NCI-H1092 (cell line): ENCODE measurements at regions not wholly inside any gene's neighbourhood (a gene's known extent, or its start where the extent isn't known, plus 50 kb on each side); places are given as distances from the start of the nearest gene placed in this dataset.

Source experiments
- DNase-seq: peaks from one replicate; lab custom pipeline; 2025; lab: John Stamatoyannopoulos, UW

DNA sequence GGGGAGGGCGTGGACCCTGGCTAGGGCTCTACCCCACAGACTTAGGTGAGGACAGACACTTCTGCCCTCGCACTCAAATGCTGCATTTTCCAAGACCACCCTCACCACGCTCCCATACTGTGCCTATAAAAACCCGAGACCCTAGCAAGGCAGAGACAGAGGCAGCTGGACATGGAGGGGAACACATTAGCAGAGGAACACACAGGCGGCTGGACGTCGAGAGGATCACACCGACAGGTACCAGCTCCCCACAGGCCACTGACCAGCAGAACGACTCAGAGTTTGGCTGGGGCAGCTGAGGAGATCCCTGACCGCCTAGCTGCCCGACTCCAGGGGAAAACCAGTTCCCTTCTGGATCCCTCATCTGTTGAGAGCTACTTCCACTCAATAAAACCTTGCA is 338.2 kb upstream of the SMIM30 start:
- DNase-seq = no peak

DNA sequence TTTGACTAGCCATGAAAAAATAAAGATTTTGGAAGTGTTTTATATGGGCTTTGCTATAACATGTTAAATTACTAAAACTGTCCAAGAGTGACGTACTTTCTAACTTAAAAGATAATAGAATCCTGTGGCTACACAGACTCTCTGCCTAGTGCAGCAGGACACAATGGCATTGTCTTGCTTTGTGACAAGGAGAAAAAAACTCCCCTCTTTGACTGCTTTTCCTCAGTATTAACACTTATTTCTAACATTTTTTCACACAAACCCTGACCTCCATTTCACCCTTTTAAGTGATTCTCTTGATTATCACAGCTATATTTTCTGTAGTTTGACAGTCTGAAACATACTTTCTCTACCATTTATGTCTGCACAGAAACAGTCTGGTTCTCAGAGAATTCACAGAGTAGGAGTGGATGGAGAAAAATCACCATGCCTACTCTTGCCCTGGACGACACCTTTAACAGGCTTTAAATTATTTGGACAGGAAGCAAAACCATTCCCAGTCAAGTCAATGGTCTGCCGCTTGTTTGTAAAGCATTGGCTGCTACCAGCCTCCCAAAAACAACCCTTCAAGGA is 336.3 kb upstream of the SMIM30 start:
- no peak for DNase-seq

DNA sequence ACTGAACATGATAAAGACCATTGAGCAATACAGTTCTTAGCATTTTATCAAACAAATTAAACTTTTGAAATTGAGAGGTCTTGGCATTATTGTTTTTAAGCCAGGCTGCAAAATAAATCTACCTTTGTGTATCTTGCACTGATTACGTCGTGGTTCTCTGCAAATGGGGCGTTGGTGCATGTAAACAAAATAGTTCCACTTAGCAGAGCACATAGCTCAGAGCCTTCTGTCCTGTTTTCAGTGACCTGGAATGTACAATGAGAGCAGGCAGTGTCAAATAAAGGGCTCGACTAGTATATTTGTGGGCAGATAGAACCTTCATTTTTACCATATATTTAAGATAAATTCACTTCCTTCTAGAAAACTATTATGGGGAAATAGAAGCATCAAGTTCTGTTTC is 333.9 kb upstream of the SMIM30 start:
- no peak for DNase-seq

DNA sequence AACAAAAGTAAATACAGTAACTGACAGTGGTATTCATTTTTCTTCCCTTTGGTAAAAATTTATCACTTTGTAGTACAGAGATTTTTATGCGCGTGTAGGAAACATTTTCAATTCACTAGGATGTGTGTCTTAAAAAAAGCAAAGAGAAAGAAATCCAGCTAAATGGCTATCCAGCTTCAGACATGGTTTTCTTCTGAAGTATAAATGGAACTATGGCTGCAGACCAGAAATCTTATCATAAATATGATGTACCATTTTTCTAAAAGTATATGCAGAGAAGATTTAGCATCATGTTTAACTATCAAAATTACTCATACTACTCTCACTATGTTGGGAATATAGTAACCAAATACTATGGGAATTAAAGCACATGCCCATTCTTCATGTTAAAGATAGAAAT is 328.4 kb upstream of the SMIM30 start:
- DNase-seq = no peak

DNA sequence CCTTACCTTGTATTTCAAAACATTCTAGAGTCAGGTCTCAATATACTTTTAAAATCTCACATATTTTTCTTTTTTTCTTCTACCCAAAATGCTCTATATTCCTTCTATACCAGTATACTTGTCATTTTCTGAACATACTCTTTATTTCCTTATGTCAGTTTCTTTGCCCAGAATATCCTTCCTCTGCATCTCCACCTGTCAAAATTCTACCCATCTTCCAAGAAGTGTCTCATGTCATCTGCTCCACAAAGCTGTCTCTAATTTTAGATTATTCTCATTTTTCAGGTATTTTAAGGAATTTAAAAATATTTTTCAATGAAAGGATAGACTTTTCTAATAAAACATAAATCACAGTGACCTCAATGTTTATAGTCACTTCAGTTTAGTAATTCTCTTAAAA is 328.0 kb upstream of the SMIM30 start:
- DNase-seq = no peak

- DNase-seq = no peak
These were observed 325.9 kb upstream of the SMIM30 start for GRCh38 chr7:113444261-113444660.

GRCh38 chr7:113440173-113440572 is 321.8 kb upstream of the SMIM30 start:
- no peak for DNase-seq

GRCh38 chr7:113431406-113431805 is 313.1 kb upstream of the SMIM30 start:
- DNase-seq = no peak

DNA sequence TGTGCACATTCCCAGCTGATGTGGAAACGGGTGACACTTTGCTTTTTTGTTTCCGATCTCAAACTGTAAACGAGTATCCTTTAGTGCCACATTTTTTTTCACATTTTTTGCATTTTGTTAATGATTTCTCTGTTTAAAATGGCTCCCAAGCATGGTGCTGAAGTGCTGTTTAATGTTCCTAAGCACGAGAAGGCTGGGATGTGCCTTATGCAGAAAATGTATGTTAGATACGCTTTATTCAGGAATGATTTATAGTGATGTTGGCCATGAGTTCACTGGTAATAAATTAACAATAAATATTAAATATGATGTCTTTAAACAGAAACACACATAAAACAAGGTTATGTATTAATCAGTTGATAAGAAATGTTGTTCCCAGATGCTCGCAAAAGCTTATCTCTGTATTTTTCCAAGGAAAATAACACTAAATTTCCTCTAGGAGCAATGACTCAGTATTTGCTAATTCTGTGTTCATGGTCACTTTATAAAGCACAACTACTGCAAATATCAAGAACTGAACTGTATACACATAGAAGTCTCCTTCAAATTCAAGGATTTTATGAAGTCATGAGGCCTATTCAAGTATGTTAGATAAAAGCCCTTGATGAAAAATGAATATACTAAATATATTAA is 305.9 kb upstream of the SMIM30 start:
- DNase-seq = no peak

DNA sequence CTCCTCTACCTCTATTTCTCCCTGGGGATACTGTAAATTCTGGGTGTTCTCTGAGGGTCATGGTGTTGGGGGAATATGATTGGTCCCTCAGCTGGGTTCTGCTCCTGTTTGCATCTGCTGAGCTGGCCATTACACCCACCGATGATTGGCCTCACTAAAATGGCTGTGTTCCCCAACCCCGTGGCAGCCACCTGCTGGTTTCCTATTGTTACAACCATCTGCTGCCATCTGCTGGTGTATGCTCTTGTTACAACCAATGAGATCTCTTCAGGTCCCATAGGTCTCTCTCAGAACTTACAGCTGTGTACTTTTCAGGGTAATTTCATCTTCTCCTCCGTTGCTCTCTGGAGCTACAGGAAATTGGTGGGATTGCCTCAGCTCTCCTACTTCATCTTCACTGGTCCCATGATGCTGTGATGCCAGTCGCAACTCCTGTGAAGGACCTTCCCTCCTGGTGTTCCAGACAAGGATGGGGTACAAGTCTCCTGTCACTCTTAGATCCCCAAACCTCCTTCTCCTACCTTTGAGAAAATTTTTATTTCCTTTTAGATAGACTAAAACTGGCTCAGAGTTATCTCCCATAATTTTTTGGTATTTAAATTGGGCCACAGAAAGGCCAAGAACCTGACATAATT is 303.5 kb upstream of the SMIM30 start:
- DNase-seq = peak; percentile 92

GRCh38 chr7:113414401-113415035 is 296.2 kb upstream of the SMIM30 start:
- DNase-seq = peak; percentile 39

DNA sequence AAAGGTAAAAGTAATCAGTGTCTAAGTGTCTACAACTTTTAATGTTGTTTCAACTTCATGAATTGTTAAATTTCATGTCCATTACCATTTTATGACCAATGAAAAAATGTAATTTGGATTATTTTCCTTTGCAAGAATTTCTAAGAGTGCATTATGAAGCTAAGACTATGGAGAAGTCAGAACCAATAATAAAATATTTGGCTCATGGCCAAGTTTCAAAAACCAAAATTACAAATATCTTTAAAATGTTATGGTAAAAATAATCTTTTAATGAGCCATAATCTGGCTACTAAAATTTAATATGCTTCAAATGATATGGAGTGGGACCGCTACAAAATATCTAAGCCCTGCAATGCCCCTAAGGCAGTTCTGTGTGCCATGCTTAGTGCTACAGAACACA is 294.1 kb upstream of the SMIM30 start:
- DNase-seq = no peak

DNA sequence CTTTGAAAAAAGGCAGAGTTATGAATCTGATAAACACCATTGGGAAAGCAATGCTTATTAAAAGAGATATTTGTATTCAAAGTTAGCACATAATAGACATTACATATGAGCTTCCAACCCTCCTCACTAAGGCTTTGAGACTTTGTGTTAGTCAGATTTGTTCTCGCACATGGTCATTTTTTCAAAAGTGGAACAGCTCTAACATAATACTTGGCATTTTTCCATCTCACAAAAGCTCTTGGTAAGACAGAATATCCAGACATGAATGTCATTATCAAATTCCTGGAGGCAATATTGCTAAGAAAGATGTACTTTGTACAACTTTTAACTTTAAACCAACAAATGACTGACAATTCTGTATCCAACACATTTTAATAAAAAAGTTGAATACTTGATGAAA is 292.4 kb upstream of the SMIM30 start:
- DNase-seq = no peak

GRCh38 chr7:113408999-113409398 is 290.6 kb upstream of the SMIM30 start:
- no peak for DNase-seq

- no peak for DNase-seq
These were observed 287.1 kb upstream of the SMIM30 start for GRCh38 chr7:113405296-113406056.

DNA sequence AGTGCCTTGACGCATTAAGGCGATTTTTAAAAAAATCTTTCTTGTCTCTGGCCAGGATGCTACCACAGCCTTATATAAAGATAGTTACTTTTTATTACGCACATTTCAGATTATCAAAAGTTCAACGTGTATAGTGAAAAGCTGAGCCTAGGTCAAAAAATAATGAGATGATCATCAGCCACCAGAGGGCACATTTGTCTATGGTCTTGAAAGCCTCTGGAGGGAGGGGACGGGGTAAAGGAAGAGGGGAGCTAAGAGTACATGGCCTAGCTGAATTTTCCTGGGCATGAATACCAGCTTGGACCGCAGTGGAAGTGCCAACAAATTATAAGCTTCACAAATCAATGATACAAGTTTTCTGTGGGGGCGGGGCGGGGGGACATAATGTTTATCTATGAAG is 285.9 kb upstream of the SMIM30 start:
- DNase-seq = no peak

GRCh38 chr7:113402482-113402881 is 284.1 kb upstream of the SMIM30 start:
- DNase-seq = no peak

- no peak for DNase-seq
These were observed 283.7 kb upstream of the SMIM30 start for GRCh38 chr7:113402005-113402404.

DNA sequence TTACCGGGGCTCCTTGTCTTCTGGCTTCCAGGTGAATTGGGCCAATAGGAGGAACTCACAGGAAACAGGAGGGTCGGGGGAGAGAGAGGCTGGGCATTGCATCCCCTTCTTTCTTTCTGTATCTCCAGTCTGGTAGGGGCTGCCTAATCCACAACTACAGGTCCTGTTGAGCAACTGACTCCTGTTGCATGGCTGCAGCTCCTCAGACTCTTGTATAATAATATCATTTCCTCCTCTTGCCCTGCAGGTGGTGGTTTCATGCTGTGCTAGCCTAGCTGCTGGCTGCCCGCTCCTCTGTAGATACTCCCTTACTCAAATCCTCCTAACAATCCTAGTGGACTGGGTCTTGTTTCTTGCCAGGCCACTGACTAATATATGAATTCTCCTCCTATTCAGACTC is 276.5 kb upstream of the SMIM30 start:
- no peak for DNase-seq

DNA sequence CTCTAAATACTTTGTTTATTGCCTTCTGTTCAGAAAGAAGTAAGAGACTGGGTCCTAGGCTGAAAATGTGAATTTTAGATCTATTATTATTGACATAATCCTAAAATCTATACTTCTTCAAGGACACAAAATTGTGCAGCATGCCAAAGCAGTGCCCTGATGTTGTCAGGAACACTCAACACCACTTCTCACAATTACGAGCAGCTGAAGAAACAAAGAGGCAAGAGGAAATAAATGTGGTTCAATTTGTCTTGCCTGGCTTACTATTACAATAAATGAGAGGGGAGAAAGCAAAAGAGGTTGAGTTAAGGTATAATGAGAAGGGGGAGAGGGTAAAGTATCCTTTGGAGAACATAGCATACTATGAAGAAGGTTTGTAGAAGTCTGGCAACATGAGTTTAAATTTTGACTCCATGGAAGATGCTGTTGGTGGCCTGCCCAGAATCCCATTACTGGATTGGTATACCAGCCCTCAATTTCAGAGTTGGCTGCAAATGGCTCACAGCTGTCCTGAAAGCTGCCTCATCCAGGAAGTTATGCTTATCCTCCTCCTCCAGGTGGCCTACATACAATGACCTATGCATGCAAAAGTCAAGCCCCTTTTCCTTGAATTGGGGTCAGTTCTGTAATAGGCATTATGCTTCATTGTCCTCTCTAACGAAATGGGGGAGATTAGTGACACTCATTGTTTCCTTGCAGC is 274.6 kb upstream of the SMIM30 start:
- peak; percentile 74 for DNase-seq

- DNase-seq = peak; percentile 11
These were observed 274.1 kb upstream of the SMIM30 start for GRCh38 chr7:113392421-113392820.

- no peak for DNase-seq
These were observed 270.8 kb upstream of the SMIM30 start for GRCh38 chr7:113389112-113389646.
